ENCODE measurements at regions not wholly inside any gene's neighbourhood (a gene's known extent, or its start where the extent isn't known, plus 50 kb on each side); places are given as distances from the start of the nearest gene placed in this dataset.

GRCh38 chr4:79576429-79576753, 168.4 kb upstream of the GK2 start (continued):
- TF ChIP-seq ZBTB40 (IDR thresholded peaks at IDR 0.05; ENCODE audit: borderline replicate concordance) (no peak), HCFC1 (IDR thresholded peaks at IDR 0.05; ENCODE audit: low read length) (no peak), ZNF384 (IDR thresholded peaks at IDR 0.05; ENCODE audit: borderline replicate concordance, low read depth, low read length) (no peak), TAF1 (IDR thresholded peaks at IDR 0.05; ENCODE audit: borderline replicate concordance, low read depth, low read length) (no peak), KDM1A (IDR thresholded peaks at IDR 0.05; ENCODE audit: borderline replicate concordance) (no peak), ATF7 (IDR thresholded peaks at IDR 0.05; ENCODE audit: low read depth) (no peak), CTCF (IDR thresholded peaks at IDR 0.05 in 2 of 3, conservative IDR thresholded peaks at IDR 0.05 in 1 of 3; ENCODE audit: control insufficient read depth in 2 of 3, extremely low read depth in 1 of 3, insufficient read depth in 1 of 3, low read depth in 3 of 3, low read length in 3 of 3) (peak; percentile 37 to 50 (median 49); a peak in 4 of 6 replicates)
